HL-60 (cell line): ENCODE measurements at regions not wholly inside any gene's neighbourhood (a gene's known extent, or its start where the extent isn't known, plus 50 kb on each side); places are given as distances from the start of the nearest gene placed in this dataset.

ENCODE experiments used
- GABPA ChIP-seq: IDR thresholded peaks from 2 replicates; pipeline ENCODE4 v1.6.1; 2012; ENCODE audit warnings: low read depth
- POLR2AphosphoS5 ChIP-seq: IDR thresholded peaks from 2 replicates; pipeline ENCODE4 v1.6.1; 2012; ENCODE audit warnings: low read depth
- SPI1 ChIP-seq: IDR thresholded peaks from 2 replicates; pipeline ENCODE4 v1.6.1; 2012; ENCODE audit warnings: low read depth, mild to moderate bottlenecking, borderline replicate concordance
- TF ChIP-seq, protein P1 (sequence below): IDR thresholded peaks from one replicate; pipeline ENCODE4 v1.5.1; 2011; ENCODE audit warnings: low read length, control low read depth, inconsistent platforms; ENCODE audit not compliant: insufficient read depth
- TF ChIP-seq, protein P2 (sequence below): IDR thresholded peaks from 2 replicates; pipeline ENCODE4 v1.6.1; 2012; ENCODE audit warnings: low read depth; ENCODE audit not compliant: insufficient replicate concordance

DNA sequence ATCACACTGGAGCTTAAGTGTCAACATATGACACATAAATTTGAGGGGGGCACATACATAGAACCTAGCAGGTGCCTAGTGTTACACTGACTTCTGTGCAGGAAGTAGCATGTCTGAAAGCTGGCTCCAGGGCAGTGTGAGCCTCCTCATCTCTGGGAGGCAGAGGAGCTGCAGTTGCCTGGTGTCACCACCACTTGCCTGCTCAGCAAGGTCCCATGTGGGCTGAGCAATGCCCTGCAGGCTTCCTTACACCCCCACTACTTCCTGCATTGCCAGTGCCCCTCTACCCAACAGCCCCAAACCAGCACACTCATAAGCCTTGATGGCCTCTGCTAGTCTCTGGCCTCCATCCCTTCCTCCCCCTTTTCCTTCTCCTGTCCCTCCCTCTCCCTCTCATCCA lies 165.8 kb downstream of the BUD13 start:
- no peak for TF ChIP-seq POLR2AphosphoS5
- TF ChIP-seq, protein P1, sequence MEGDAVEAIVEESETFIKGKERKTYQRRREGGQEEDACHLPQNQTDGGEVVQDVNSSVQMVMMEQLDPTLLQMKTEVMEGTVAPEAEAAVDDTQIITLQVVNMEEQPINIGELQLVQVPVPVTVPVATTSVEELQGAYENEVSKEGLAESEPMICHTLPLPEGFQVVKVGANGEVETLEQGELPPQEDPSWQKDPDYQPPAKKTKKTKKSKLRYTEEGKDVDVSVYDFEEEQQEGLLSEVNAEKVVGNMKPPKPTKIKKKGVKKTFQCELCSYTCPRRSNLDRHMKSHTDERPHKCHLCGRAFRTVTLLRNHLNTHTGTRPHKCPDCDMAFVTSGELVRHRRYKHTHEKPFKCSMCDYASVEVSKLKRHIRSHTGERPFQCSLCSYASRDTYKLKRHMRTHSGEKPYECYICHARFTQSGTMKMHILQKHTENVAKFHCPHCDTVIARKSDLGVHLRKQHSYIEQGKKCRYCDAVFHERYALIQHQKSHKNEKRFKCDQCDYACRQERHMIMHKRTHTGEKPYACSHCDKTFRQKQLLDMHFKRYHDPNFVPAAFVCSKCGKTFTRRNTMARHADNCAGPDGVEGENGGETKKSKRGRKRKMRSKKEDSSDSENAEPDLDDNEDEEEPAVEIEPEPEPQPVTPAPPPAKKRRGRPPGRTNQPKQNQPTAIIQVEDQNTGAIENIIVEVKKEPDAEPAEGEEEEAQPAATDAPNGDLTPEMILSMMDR = no peak
- TF ChIP-seq, protein P2, sequence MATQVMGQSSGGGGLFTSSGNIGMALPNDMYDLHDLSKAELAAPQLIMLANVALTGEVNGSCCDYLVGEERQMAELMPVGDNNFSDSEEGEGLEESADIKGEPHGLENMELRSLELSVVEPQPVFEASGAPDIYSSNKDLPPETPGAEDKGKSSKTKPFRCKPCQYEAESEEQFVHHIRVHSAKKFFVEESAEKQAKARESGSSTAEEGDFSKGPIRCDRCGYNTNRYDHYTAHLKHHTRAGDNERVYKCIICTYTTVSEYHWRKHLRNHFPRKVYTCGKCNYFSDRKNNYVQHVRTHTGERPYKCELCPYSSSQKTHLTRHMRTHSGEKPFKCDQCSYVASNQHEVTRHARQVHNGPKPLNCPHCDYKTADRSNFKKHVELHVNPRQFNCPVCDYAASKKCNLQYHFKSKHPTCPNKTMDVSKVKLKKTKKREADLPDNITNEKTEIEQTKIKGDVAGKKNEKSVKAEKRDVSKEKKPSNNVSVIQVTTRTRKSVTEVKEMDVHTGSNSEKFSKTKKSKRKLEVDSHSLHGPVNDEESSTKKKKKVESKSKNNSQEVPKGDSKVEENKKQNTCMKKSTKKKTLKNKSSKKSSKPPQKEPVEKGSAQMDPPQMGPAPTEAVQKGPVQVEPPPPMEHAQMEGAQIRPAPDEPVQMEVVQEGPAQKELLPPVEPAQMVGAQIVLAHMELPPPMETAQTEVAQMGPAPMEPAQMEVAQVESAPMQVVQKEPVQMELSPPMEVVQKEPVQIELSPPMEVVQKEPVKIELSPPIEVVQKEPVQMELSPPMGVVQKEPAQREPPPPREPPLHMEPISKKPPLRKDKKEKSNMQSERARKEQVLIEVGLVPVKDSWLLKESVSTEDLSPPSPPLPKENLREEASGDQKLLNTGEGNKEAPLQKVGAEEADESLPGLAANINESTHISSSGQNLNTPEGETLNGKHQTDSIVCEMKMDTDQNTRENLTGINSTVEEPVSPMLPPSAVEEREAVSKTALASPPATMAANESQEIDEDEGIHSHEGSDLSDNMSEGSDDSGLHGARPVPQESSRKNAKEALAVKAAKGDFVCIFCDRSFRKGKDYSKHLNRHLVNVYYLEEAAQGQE = no peak
- no peak for TF ChIP-seq SPI1
- TF ChIP-seq GABPA = no peak
